ENCODE measurements at regions not wholly inside any gene's neighbourhood (a gene's known extent, or its start where the extent isn't known, plus 50 kb on each side); places are given as distances from the start of the nearest gene placed in this dataset.

- Histone ChIP-seq H3K27ac (no peak overlapping the region), H3K4me3 (no peak overlapping the region), H3K36me3 (no peaks in the 10 kb centered on the region), H3K4me1 (ENCODE audit: insufficient read depth) (no peaks in the 10 kb centered on the region), H3K9me3 (no peaks in the 10 kb centered on the region), H3K27me3 (no peaks in the 10 kb centered on the region)
- WGBS, 3 donors, result 84 to 87% (median 84%) methylated on average over 21 of the region's 21 CpGs
- intact Hi-C loops (cut with DNase I), result no loop called here
- TF ChIP-seq EP300 (IDR thresholded peaks at IDR 0.05) (no peak), POLR2A (IDR thresholded peaks at IDR 0.05) (no peak)
- TF ChIP-seq, protein P1, sequence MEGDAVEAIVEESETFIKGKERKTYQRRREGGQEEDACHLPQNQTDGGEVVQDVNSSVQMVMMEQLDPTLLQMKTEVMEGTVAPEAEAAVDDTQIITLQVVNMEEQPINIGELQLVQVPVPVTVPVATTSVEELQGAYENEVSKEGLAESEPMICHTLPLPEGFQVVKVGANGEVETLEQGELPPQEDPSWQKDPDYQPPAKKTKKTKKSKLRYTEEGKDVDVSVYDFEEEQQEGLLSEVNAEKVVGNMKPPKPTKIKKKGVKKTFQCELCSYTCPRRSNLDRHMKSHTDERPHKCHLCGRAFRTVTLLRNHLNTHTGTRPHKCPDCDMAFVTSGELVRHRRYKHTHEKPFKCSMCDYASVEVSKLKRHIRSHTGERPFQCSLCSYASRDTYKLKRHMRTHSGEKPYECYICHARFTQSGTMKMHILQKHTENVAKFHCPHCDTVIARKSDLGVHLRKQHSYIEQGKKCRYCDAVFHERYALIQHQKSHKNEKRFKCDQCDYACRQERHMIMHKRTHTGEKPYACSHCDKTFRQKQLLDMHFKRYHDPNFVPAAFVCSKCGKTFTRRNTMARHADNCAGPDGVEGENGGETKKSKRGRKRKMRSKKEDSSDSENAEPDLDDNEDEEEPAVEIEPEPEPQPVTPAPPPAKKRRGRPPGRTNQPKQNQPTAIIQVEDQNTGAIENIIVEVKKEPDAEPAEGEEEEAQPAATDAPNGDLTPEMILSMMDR (IDR thresholded peaks at IDR 0.05), result no peak
- DNase-seq, result no peak
Measured at GRCh38 chr10:131654471-131655087, 246.2 kb upstream of the PPP2R2D start.

DNA sequence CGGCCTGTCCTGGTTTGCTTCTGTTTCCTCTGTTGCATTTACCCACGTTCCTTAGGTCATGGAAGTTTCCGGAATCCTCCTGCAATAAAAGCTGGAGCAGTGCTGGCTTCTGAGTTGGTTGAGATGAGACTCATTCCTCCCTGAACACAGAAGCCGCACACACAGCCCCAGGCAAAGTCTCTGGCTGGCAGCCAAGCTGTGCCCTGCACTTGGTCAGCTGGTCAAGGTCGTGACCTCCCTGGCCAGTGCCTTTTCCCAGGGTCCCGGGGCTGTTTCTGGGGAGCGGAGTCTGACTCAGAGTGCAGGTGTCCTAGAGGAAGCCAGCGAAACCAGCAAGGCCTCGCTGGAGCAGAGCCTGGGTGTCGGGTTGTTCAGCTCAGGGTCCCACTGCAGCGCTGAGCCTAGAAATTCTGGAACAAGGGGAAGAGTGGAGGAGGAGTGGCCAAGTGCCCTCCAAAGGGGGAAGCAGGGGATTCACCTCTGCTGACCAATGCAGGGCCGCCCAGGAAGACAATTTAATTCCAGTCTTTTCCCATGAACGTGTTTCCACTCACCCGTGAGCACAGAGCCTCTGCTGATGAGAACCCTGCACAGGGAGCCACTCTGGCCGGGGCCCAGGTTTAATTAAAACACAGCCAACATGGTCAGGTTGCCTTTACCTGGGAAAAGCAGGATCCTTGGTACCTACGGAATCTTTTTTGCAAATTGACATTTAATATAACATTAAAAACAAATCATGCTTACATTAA lies 245.5 kb upstream of the PPP2R2D start:
- no peaks in the 10 kb centered on the region for H3K27me3 ChIP-seq
- H3K36me3 ChIP-seq, result no peaks in the 10 kb centered on the region
- 60 to 73% (median 63%) methylated on average over 16 of the region's 16 CpGs for WGBS, 3 donors
- H3K27ac ChIP-seq, result no peak overlapping the region
- DNase-seq, result no peak
- no peaks in the 10 kb centered on the region for H3K4me1 ChIP-seq (ENCODE audit: insufficient read depth)
- H3K4me3 ChIP-seq, result no peak overlapping the region
- TF ChIP-seq POLR2A (IDR thresholded peaks at IDR 0.05), result no peak
- TF ChIP-seq, protein P1 (IDR thresholded peaks at IDR 0.05), result no peak
- TF ChIP-seq EP300 (IDR thresholded peaks at IDR 0.05), result no peak
- H3K9me3 ChIP-seq, result no peaks in the 10 kb centered on the region
- intact Hi-C loops (cut with DNase I), result no loop called here

DNA sequence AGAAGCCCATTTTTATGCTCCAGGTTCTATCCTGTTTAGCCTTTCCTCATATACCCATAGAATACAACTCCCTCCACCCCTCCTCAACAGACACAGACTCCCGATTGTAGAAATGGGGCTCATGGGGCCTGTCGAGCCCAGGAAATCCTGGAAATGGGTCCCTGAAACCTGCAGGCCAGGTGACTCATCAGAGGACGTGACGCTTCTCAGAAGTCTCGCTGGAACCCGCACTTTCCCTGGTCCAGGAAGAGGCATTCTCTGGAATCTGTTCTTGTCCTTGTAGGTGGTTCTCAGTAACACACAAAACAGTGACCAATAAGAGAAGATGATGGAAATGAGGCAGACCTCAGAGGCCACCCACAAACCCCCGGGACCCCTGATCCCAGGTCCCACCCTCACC lies 244.8 kb upstream of the PPP2R2D start:
- WGBS, 3 donors, result 76 to 84% (median 81%) methylated on average over 7 of the region's 7 CpGs
- TF ChIP-seq, protein P1 (IDR thresholded peaks at IDR 0.05), result no peak
- intact Hi-C loops (cut with DNase I), result no loop called here
- Histone ChIP-seq H3K27ac (no peak overlapping the region), H3K4me3 (no peak overlapping the region), H3K27me3 (no peaks in the 10 kb centered on the region), H3K36me3 (no peaks in the 10 kb centered on the region), H3K4me1 (ENCODE audit: insufficient read depth) (no peaks in the 10 kb centered on the region), H3K9me3 (no peaks in the 10 kb centered on the region)
- DNase-seq, result no peak

GRCh38 chr10:131656431-131656841 lies 244.4 kb upstream of the PPP2R2D start:
- intact Hi-C loops (cut with DNase I), result no loop called here
- WGBS, 3 donors, result 80 to 85% (median 81%) methylated on average over 9 of the region's 9 CpGs
- no peak overlapping the region for H3K27ac ChIP-seq
- TF ChIP-seq, protein P1 (IDR thresholded peaks at IDR 0.05), result no peak
- TF ChIP-seq EP300 (IDR thresholded peaks at IDR 0.05) (no peak), POLR2A (IDR thresholded peaks at IDR 0.05) (no peak)
- no peaks in the 10 kb centered on the region for H3K9me3 ChIP-seq
- no peaks in the 10 kb centered on the region for H3K27me3 ChIP-seq
- no peak for DNase-seq
- no peak overlapping the region for H3K4me3 ChIP-seq
- H3K4me1 ChIP-seq (ENCODE audit: insufficient read depth), result no peaks in the 10 kb centered on the region
- H3K36me3 ChIP-seq, result no peaks in the 10 kb centered on the region
